Ovary (tissue), 7 donors: ENCODE measurements at regions not wholly inside any gene's neighbourhood (a gene's known extent, or its start where the extent isn't known, plus 50 kb on each side); places are given as distances from the start of the nearest gene placed in this dataset.
"Not testable (repeated sequence)": the region's sequence is repeated elsewhere in the genome, so short reads cannot be mapped to it uniquely, and the experiment has no call there.

Source experiments
- DNase-seq, 5 donors: peaks; one replicate each; pipeline ENCODE4 v3.0.0-alpha.2; 2019 to 2020
- H3K27ac ChIP-seq, 2 donors: fragments of 200-600 bp; one replicate each; pipeline versions ENCODE4 v1.5.1 to v1.8.0; 2019 to 2022
- H3K27me3 ChIP-seq: fragments of 200-600 bp; one replicate; pipeline ENCODE4 v1.8.0; 2022
- H3K36me3 ChIP-seq: fragments of 200-600 bp; sonication (generic); one replicate; pipeline ENCODE4 v1.5.1; 2019
- H3K4me1 ChIP-seq: one replicate; pipeline ENCODE4 v1.8.1; 2013; ENCODE audit warnings: mild to moderate bottlenecking, moderate library complexity; ENCODE audit not compliant: insufficient read depth
- H3K4me3 ChIP-seq: fragments of 200-600 bp; sonication (generic); one replicate; pipeline ENCODE4 v1.5.1; 2017
- H3K9me3 ChIP-seq, 2 donors: fragments of 200-600 bp in 1 of 2; sonication (generic) in 1 of 2; one replicate each; pipeline versions ENCODE4 v1.5.1 to v1.8.1; 2013 to 2019; ENCODE audit warnings: mild to moderate bottlenecking in 1 of 2, moderate library complexity in 1 of 2
- EP300 ChIP-seq: sonication (generic); formaldehyde crosslinking; IDR thresholded peaks from one replicate; pipeline ENCODE4 v1.6.1; 2017; ENCODE audit warnings: antibody characterized with exemption
- POLR2A ChIP-seq: fragments of 450-650 bp; IDR thresholded peaks from one replicate; pipeline ENCODE4 v1.6.1; 2017; ENCODE audit warnings: antibody characterized with exemption, mild to moderate bottlenecking, moderate library complexity
- WGBS, 3 donors: extraction: QIAGEN DNeasy Blood & Tissue Kit in 1 of 3; methylation state at CpG; one replicate each; pipeline versions ENCODE4 v1.1.5 to v1.1.7; 2013 to 2017; 5-methylcytosine and 5-hydroxymethylcytosine counted together
- intact Hi-C, 4 donors: fragments of 100-400 bp; cut with DNase I; formaldehyde crosslinking; loops; one replicate each; pipeline versions ENCODE4 v1.11.0 to v1.15.1; 2022 to 2023
- TF ChIP-seq, protein P1 (sequence below), 3 donors: fragments of 450-650 bp in 2 of 3; fragments of 200-600 bp in 1 of 3; IDR thresholded peaks; one replicate each; pipeline versions ENCODE4 v1.5.1 to v1.8.0; 2016 to 2022; ENCODE audit warnings: antibody characterized with exemption in 3 of 3, mild to moderate bottlenecking in 1 of 3
- donor health status: DM: no; HTN: no; CAD: no; lungs with moderate emphysema.
- donor health status: DM: no; HTN: no; CAD: no.
- donor health status: Bipolar disorder and iron deficiency.
- donor health status: DM: no; HTN: no; CAD: no.
- donor health status: DM: yes; HTN: yes; CAD: no.

DNA sequence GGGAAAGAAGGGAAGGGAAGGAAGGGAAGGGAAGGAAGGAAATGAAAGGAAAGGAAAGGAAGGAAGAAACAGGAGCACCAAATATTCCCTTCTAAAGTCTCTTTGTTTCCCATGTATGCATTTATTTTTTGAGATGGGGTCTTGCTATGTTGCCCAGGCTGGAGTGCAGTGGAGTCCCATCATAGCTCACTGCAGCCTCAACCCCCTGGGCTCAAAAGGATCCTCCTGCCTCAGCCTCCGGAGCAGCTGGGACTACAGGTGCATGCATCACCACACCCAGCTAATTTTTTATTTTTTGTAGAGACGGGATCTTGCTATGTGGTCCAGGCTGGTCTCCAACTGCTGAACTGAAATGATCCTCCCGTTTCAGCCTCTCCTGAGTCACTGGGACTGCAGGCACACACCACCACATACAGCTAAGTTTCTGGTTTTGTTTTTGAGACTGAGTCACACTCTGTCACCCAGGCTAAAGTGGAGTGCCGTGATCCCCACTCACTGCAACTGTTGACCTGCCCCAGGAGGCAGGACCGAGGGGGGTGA, 102.8 kb downstream of the CRLF2 start:
- Histone ChIP-seq H3K4me3 (no peak overlapping the region), H3K27ac (no peak overlapping the region), H3K36me3 (no peaks in the 10 kb centered on the region), H3K4me1 (no peaks in the 10 kb centered on the region), H3K9me3 (no peaks in the 10 kb centered on the region), H3K27me3 (no peaks in the 10 kb centered on the region)
- TF ChIP-seq POLR2A, result no peak
- no peak for TF ChIP-seq EP300
- TF ChIP-seq, protein P1, sequence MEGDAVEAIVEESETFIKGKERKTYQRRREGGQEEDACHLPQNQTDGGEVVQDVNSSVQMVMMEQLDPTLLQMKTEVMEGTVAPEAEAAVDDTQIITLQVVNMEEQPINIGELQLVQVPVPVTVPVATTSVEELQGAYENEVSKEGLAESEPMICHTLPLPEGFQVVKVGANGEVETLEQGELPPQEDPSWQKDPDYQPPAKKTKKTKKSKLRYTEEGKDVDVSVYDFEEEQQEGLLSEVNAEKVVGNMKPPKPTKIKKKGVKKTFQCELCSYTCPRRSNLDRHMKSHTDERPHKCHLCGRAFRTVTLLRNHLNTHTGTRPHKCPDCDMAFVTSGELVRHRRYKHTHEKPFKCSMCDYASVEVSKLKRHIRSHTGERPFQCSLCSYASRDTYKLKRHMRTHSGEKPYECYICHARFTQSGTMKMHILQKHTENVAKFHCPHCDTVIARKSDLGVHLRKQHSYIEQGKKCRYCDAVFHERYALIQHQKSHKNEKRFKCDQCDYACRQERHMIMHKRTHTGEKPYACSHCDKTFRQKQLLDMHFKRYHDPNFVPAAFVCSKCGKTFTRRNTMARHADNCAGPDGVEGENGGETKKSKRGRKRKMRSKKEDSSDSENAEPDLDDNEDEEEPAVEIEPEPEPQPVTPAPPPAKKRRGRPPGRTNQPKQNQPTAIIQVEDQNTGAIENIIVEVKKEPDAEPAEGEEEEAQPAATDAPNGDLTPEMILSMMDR (IDR thresholded peaks at IDR 0.05), result no peak
- intact Hi-C loops, result no loop called here
- WGBS, 3 donors, result 77 to 92% (median 86%) methylated on average over 5 of the region's 5 CpGs
- DNase-seq, result no peak

DNA sequence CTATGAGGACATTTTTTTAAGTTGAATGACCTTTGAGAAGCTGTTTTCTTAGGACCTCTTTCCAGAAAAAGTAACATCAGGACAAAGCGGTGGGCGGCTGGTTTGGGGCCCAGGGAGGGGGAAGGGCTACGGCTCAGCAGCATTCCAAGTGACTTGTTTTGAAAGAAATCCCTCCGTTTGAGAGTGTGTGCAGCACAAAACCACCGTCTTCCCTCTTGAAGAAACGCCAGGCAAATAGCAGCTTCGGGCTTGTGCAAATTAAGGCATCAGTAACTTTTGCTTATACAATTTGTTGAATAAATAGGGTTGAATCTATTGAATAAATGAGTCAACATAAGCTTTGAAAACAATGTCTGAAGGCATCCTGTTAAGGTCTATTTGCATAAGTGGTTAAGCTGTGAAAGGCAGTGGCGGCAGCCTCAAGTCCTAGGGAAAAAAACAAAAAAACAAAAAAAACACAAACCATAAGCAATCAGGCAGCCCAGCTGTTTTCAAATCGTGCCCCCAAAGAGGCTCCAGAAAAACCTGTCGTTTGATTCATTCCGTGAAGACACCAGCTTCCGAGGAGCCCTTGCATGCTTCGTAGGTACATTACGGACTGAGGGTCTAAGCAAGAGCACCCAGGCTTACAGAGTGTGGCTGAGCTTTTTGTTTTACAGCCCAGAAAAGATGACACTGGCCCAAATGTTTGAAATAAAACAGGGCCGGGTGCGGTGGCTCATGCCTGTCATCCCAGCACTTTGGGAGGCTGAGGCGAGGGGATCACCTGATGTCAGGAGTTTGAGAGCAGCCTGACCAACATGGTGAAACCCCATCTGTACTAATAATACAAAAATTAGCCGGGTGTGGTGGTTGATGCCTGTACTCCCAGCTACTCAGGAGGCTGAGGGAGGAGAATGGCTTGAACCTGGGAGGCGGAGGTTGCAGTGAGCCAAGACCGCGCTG, 103.7 kb downstream of the CRLF2 start:
- Histone ChIP-seq H3K36me3 (no peaks in the 10 kb centered on the region), H3K9me3 (no peaks in the 10 kb centered on the region), H3K27ac (no peak overlapping the region), H3K27me3 (no peaks in the 10 kb centered on the region), H3K4me1 (no peaks in the 10 kb centered on the region), H3K4me3 (no peak overlapping the region)
- WGBS, 3 donors, result 17 to 22% (median 21%) methylated on average over 21 of the region's 21 CpGs
- intact Hi-C loops, result no loop called here
- DNase-seq, result no peak
- no peak for TF ChIP-seq EP300
- TF ChIP-seq, protein P1 (IDR thresholded peaks at IDR 0.05), result no peak
- no peak for TF ChIP-seq POLR2A

DNA sequence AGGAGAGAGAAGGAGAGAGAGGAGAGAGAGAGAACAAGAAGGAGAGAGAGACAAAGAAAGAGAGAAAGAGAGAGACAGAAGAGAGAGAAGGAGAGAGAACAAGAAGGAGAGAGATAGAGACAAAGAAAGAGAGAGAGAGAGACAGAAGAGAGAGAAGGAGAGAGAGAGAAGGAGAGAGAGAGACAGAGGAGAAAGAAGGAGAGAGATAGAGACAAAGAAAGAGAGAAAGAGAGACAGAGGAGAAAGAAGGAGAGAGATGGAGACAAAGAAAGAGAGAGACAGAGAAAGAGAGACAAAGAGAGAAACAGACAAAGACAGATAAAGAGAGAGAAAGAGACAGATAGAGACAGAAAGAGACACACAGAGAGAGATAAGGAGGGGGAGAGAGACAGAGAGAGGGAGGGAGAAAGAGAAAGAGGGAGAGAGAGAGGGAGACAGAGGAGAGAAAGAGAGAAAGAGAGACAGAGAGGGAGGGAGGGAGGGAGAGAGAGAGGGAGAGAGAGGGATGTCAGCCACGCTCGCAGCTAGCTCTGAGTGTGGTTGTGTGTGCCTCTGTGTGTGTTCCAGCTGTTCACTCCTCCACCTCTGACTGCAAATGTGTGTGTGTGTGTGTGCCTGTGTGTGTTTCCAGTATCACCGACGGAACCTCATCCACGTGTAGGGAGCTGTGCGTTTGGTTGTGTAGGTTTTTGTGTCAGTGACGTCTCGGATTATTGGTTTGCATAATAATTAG, 105.8 kb downstream of the CRLF2 start:
- intact Hi-C loops, result no loop called here
- Histone ChIP-seq H3K27me3 (no peaks in the 10 kb centered on the region), H3K36me3 (no peaks in the 10 kb centered on the region), H3K9me3 (no peaks in the 10 kb centered on the region), H3K4me3 (no peak overlapping the region), H3K4me1 (no peaks in the 10 kb centered on the region), H3K27ac (no peak overlapping the region)
- 10 to 17% (median 12%) methylated on average over 8 of the region's 8 CpGs for WGBS, 3 donors
- TF ChIP-seq EP300 (no peak), POLR2A (no peak)
- TF ChIP-seq, protein P1 (IDR thresholded peaks at IDR 0.05), result no peak
- no peak for DNase-seq

DNA sequence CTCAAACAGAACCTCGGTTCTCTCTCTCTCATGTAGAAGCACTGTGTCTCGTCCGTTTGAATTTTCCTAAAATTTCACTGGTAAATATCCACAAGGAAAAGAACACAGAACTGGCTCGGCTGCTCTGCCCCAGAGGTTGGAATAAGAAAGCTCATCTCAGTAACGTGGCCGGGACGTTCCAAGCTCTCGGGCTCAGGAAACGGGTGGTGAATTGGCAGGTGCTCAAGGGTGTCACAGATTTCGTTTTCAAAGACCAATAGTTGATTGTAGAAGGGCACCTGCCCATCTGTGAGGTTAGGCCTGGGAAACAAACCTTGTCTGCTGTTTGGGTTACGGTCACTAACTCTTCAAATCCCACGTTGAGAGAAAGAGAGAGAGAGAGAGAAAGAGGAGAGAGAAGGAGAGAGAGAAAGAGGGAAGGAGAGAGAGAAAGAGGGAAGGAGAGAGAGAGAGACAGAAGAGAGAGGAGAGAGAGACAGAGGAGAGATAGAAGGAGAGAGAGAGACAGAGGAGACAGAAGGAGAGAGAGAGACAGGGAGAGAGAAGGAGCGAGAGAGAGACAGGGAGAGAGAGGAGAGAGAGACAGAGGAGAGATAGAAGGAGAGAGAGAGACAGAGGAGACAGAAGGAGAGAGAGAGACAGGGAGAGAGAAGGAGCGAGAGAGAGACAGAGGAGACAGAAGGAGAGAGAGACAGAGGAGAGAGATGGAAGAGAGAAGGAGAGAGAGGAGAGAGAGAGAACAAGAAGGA, 106.6 kb downstream of the CRLF2 start:
- H3K4me3 ChIP-seq, result no peak overlapping the region
- H3K27ac ChIP-seq, result no peak overlapping the region
- H3K27me3 ChIP-seq, result no peaks in the 10 kb centered on the region
- no peaks in the 10 kb centered on the region for H3K36me3 ChIP-seq
- intact Hi-C loops, result no loop called here
- no peaks in the 10 kb centered on the region for H3K9me3 ChIP-seq
- no peak for TF ChIP-seq POLR2A
- TF ChIP-seq, protein P1 (IDR thresholded peaks at IDR 0.05), result no peak
- no peak for TF ChIP-seq EP300
- 39 to 43% (median 39%) methylated on average over 14 of the region's 14 CpGs for WGBS, 3 donors
- no peak for DNase-seq
- no peaks in the 10 kb centered on the region for H3K4me1 ChIP-seq

DNA sequence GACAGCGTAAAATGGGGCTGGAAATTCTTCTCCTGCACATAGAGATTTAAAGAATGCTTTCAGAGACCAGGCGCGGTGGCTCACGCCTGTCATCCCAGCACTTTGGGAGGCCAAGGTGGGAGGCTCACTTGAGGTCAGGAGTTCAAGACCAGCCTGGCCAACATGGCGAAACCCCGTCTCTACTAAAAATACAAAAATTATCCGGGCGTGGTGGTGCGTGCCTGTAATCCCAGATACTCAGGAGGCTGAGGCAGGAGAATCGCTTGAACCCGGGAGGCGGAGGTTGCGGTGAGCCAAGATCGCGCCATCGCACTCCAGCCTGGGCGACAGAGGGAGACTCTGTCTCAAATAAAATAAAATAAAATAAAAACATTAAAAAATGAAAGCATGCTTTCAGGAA, 107.4 kb downstream of the CRLF2 start:
- H3K27ac ChIP-seq, H3K27me3 ChIP-seq, DNase-seq, H3K4me3 ChIP-seq, H3K36me3 ChIP-seq, intact Hi-C loops, H3K4me1 ChIP-seq, H3K9me3 ChIP-seq: not testable (repeated sequence)
- WGBS, 3 donors, result 90 to 93% (median 91%) methylated on average over 17 of the region's 17 CpGs
